HG03457 (cell line): ENCODE measurements at regions not wholly inside any gene's neighbourhood (a gene's known extent, or its start where the extent isn't known, plus 50 kb on each side); places are given as distances from the start of the nearest gene placed in this dataset.
"Not testable (repeated sequence)": the region's sequence is repeated elsewhere in the genome, so short reads cannot be mapped to it uniquely, and the experiment has no call there.

Experiments
- ATAC-seq: cut with Tn5 transposase; IDR thresholded peaks from one replicate; pipeline ENCODE4 v1.9.1; 2021; ENCODE audit warnings: moderate number of reproducible peaks; ENCODE audit not compliant: unreplicated experiment

DNA sequence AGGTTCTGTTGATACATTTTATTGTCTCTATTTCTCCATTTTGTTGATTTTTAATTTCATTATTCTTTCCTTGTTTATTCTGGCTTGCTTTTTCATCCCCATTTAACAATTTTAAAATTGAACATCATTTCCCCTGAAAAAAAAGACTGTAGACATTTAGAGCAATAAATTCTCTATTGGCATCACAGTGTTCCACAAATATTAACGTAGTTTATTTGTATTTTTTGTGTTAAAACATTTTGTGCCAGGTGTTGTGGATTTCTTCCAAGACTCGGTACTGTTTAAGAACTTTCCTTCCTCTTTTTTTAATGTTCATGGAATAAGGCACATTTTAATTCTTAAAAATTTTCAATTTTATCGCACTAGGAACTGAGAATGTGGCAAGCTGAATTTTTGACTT lies 156.1 kb upstream of the NPY start:
- ATAC-seq = no peak

DNA sequence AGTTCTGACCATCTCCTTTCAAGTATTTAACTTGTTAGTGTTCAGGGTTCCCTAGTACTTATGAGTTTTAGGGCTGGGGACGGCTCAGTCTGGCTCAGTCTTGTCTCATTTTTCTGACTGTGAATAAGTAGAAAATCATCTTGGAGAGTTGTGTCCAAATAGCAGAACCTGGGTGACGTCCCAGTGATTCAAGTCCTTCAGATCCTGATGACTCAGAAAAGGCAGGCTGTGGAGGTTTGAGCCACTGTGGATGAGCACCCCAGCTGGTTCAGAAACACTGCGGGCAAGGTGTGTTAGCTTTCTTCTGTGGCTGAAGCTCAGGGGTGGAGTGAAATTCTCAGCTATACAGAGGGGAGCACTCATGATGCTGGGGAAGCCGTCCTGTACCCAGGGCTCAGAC lies 154.4 kb upstream of the NPY start:
- ATAC-seq = no peak

DNA sequence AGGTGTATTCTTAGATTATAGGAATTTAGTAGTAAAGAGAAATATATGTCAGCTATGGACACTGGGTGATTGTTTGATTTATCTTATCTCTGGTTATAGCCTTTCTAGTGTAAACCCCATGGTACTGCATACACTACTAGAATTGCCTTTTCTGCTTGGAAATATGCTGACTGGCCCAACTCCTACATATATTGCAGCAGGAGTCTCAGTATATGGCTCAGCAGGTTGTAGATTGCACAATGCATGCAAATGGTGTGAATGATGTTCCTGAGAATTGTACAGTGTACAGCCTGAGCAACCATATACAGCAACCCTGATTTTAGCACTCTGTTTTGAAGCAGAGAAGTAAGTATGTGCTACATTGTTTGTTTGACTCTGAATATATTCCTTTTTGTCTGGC lies 153.4 kb upstream of the NPY start:
- ATAC-seq = no peak

DNA sequence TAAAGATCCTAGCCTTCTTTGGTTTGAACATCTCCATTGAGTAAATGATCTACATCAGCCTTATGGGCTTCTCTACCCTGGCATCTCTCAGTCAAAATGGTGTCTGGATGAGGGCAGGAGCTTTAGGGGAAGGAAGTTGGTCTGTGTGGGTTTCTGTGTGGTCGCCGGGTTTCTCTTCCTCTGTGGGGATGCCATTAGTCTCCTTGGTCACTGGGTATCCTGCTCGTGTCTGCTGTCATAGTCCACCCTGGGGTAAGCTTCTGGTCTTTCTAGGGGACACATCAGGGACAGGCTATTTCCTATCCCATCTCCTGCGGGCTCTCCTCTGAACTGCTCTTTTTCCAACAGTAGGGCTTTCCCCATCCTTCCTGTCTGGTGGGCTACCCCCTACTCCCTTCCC lies 150.3 kb upstream of the NPY start:
- ATAC-seq = no peak

DNA sequence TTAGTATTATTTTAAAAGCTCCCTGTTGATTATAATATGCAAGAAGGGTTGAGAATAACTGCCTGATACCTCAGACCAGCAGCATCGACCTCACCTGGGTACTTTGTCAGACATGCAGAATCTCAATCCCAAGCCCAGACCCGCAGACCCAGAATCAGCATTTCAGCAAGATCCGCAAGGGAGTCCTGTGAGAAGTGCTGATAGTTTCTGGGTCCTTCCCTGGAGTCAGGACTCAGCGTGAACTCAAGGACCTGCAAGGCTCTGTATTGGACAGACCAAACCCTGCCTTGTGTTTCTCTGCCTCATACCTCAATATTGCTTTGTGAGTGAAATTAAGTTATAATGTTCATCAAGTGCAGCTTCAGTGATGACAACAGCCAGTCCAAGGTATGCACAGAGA lies 149.5 kb upstream of the NPY start:
- ATAC-seq = no peak

DNA sequence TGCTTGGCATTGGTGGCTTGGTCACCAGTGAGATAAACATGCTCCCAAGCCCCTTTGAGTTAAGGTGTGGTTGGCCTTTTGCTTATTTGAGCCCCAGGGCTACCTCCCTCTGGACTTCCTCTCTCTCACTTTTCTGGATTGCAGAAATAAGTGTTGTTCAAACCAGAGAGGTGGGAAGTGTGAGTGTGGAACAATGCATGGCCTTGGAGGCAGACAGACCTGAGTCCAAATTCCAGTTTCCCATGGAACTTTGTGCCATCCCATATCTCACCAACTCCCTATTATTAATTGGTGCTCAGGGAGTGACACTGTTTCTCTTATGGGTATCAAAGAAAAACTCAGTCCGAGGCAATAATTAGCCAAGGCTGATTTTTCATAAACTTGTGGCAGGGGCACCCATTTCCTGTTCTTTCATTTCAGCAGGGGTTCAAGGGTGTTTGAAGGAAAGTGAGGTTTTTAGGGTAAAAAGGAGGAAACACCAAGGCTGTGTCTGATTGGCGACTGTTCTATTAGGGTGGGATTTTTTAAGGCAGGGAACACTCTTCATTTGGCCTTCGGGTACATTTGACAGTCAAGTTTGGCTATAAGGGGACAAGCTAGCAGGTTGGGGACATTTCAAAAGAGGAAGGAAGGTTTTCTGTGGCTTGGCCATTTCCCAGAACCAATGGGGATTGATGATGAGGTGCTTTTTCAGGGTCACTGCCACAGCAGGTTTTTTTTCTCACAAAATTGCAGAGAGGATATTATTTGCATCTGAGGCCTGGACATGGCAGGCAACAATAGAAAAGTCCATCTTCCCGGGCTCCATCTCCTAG lies 148.8 kb upstream of the NPY start:
- peak; percentile 82 for ATAC-seq

DNA sequence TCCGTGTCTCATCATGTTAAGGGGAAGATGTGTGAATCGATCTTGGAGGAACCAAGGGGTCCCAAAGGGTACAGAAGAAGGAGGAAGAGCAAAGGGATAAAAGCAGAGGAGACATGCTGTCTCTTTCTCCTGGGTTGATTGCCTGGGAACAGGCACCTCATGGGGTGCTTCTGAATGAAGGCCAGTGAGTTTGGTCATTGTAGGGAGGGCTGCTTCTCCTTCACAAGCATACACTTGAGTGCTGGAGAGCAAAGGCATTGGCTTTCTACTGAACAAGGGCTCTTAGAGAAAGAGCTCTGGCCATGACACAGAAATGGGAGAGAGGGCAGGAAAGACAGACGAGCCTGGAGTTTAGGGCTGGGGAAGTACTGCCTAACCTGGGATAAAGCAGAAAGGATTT lies 146.7 kb upstream of the NPY start:
- no peak for ATAC-seq

DNA sequence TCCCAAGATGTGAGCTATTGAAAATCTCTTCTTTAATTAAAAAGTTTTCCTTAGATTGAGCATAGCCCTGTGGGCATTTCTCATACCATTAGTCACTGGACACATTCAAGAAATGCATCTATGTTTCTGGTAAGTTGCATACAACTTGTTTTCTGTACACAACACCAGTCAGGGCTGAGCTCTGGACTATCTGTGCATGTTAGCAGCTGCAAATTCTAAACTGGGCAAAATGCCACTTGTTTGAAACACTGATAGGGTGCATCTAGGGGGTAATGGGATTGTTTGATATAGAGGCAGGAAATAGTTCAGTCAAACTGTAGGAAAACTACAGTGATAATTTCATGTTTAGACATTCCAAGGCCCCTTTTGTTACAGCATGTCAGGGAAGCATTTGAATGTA lies 145.6 kb upstream of the NPY start:
- ATAC-seq = no peak

DNA sequence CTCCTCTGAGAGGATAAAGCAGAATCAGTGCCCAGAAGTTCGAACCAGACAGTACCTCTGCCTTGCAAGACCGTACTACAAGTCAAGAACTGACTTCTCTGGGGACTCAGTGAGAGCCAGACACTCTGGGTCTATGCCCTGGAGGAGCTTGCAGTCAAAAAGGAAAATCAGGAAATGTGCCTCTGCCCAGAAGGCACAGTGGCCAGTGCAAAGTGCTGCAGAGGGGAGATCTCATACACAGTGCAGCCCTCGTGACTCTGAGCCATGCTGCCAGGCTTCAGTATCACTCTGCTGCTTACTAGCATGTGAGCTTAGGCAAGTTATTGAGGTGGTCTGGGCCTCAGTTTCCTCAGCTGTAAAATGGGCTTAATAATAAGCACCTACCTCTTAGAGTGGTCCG lies 144.0 kb upstream of the NPY start:
- no peak for ATAC-seq

DNA sequence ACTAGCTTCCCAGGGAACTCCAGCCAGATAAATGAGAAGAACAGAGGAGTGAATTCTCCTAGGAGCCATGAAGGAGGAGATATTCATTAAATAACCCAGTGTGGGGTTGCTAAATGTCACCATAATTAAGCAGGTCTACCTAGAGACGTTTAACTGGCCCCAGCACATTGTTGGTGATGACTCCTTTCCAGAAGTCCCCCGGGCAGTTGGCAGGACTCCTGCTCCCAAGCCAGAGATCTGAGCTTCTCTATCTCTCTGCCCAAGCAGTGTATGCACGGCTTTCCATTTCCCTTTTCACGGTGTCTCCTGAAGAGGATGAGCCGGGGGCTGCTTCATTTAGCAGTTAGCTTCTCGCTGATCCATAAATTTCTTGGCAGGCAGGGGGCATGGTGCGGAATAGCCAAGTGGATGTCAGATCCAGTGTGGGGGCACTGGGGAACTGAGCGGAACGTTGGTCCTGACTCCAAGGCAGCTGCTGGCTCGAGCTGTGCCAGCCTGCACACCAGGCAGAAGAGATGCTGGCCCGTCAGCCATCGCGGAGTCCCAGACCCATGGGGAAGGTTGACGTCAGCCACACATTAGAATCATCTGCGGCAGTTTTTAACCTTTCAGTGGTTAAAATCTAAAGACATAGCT lies 142.0 kb upstream of the NPY start:
- no peak for ATAC-seq

DNA sequence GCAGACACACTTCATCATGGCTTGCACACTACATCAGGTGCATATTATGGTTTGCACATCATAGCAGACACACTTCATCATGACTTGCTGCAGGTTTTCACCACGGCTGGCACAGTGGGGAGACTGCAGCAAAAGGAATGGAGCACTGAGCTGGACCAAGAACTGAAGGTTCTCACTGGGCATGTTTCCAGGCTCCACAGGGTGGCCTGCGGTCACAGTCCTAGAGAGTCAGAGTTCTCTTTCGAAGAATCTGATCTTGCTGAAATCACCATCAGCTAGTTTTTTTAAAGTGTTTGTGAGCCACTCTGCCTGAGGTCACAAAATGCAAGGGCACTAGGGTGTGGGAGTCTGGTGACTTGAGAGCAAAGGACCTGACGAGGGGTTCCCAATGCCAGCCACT lies 140.4 kb upstream of the NPY start:
- no peak for ATAC-seq

DNA sequence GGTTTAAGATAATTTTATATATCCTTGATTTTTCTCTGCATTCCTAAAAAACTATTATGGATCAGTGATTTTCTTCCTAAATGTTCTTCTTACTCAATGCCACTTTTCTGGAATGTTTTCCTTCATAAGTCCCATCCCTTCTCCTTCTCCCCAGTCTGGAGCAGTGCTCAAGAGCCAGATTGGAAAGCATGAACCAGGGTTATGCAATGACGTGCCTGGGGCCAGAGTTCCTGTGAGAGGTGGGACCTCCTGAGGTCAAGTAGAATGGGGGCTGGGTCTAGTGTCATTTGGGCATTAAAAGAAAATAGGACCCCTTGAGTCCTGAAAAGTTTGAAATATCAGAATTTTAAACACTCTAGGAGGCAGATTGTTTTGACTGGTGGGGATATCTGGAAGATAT lies 132.0 kb upstream of the NPY start:
- ATAC-seq = no peak

DNA sequence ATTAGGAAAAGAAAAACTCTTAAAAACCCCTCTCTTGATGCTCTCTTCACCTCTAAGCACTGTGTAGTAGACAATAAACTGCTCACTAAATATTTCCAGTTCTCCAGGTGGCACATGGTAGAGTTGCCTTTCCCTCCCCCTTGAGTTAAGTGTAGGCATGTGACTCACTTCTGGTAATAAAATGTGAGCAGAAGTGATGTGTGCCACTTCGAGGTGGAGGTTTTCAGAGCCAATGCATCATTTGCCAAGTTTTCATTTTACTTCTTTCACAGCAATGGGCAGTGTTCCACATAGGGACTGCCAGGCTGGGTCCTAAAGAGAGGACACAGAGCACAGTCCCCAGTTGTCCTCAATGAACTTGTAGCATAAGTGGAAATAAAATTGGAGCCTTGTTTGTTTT lies 131.6 kb upstream of the NPY start:
- ATAC-seq = no peak

DNA sequence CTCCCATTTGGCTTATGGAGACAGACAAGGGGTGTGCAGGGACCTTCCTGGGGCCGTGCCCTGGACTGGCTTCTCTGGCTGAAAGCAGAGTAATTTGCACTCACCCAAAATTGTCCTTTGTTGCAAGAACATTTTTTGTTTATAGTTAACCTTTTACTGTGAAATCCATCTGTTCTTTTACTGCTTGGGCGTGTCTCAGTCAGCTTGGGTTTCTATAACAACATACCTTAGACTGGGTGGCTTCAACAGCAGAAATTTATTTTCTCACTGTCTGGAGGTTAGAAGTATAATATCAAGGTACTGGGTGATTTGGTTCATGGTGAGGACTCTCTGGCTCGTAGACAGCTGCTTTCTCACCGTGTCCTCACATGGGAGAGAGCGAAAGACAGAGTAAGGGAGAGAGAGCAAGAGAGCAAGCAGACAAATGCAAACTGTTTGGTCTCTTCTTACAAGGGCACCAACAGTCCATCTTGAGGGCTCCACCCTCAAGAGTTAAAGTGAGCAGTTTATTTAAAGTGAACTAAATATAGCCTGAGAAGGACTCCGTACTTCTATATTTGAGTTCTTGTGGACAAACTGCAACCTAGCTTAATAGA lies 131.0 kb upstream of the NPY start:
- ATAC-seq = no peak

DNA sequence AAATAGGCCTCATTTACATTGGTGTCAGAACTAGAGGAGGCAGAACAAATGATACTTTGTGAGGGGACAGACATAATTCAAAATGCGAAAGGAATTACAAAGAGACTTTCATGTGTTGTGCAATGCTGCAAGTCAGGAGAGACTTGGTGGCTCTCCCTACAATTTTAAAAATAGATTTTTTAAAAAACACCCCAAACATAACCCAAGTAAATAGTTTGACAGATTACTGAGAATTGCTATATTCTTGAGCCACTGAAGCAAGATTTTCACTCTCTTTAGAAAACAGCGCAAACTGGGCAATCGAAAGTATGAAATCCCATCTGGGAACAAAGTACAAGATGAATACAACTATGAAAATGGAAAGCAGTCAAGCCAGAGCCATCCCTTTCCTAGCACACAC lies 126.3 kb upstream of the NPY start:
- ATAC-seq = no peak

DNA sequence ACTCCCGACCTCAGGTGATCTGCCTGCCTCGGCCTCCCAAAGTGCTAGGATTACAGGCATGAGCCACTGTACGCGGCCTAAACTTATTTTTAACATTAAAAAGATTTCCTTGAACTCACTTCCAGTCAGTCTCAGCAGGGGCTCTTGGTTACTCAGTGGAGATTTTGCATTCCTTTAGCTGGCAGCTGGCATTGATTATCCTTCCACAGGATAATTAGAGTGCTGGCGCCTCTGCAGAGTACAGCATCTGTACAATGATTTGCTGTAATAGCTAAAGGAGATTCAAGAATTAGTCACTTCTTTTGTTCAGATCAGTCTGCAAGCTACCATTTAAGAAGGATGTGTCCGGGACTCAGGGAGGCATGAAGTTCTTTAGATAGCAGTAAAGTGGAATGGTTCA lies 125.0 kb upstream of the NPY start:
- no peak for ATAC-seq

DNA sequence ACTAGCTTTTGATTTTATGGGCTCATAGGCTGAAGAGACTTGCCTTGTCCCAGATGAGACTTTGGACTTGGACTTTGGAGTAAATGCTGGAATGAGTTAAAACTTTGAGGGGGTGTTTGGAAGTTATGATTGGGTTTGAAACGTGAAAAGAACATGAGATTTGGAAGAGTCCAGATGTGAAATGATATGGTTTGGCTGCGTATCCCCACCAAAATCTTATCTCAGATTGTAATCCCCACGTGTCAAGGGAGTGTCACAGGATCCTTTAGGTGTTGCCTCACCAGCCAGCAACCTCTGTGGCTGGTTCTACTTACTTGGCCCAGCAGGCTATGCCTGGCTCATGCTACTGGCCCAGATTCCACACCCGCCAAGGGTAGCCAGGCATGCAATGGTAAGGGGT lies 119.6 kb upstream of the NPY start:
- ATAC-seq = no peak

DNA sequence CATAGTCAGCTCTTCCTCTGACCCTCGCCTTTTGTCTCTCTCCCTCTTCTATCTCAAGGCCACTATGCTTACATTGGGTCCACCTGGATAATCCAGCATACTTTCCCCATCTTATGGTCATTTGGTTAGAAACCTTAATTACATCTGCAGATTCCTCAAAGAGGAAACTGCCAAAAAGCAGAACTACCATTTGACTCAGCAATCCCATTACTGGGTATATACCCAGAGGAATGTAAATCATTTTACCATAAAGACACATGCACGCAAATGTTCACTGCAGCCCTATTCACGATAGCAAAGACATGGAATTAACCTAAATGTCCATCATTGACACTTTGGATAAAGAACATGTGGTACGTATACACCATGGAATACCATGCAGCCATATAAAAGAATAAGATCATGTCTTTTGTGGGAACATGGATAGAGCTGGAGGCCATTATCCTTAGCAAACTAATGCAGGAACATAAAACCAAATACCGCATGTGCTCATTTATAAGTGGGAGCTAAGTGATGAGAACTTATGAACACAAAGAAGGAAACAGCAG lies 114.8 kb upstream of the NPY start:
- ATAC-seq = no peak

DNA sequence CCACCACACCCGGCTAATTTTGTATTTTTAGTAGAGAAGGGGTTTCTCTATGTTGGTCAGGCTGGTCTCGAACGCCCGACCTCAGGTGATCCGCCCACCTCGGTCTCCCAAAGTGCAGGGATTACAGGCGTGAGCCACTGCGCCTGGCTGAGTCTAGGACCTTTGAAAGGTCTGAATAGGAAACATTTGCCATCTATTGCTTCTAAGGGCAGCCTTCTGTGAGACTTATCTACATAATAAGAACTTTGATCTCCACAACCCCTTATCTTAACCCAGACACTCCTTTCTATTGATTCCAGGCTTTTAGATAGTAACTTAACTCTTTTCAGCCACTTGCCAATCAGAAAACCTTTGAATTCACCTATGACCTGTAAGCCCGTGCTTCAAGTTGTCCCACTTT lies 112.0 kb upstream of the NPY start:
- not testable (repeated sequence) for ATAC-seq

DNA sequence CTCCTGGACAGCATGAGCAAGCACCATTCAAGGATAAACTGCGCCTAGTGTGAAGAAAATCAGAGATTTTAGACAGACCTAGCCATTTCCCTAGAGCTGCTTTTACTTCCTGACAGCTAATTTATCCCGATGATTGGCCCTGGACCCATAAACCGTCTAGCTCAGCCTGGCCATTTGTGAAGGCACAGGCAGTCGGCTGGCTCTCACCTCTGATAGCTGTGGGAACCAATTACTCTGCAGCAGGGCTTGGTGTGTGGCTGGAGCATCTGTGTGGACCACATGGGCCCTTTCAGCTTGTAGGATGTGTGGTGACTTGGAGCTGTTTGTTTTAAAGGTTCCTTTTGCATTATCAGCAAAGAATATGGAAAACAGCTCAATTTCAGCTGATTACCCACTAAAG lies 111.1 kb upstream of the NPY start:
- ATAC-seq = no peak

DNA sequence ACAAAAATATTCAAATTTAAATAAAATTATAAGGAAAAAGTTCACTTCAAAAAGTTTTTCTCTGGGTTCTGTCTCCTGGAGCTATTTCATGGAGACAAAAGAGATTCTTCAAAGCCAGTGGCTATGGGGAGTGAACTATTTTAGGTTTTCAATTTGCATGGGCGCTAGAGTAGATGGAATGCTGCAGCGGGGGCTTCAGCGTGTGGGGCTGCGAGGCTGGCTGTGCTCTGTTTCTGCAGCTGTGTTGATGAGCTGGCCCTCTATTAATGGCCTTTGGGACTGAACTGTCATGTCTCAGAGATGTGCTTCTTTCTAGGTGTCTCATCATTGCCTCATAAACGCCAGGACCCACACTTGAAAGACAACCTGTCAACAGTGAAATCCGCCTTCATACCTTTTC lies 108.4 kb upstream of the NPY start:
- no peak for ATAC-seq
